ENCODE measurements at regions not wholly inside any gene's neighbourhood (a gene's known extent, or its start where the extent isn't known, plus 50 kb on each side); places are given as distances from the start of the nearest gene placed in this dataset.
"Not testable (repeated sequence)": the region's sequence is repeated elsewhere in the genome, so short reads cannot be mapped to it uniquely, and the experiment has no call there.

GRCh38 chr10:118953598-118954393 lies 75.7 kb upstream of the NANOS1 start:
- no peak for DNase-seq

- no peak for DNase-seq
These were observed 74.0 kb upstream of the NANOS1 start for GRCh38 chr10:118955531-118955930.

GRCh38 chr10:118955951-118956801 lies 73.3 kb upstream of the NANOS1 start:
- DNase-seq: no peak

GRCh38 chr10:118956802-118957442 lies 72.6 kb upstream of the NANOS1 start:
- no peak for DNase-seq

GRCh38 chr10:118957443-118957825 lies 72.1 kb upstream of the NANOS1 start:
- no peak for DNase-seq

GRCh38 chr10:118957966-118958365 lies 71.5 kb upstream of the NANOS1 start:
- no peak for DNase-seq

GRCh38 chr10:118958559-118958958 lies 71.0 kb upstream of the NANOS1 start:
- no peak for DNase-seq

- no peak for DNase-seq
These were observed 70.3 kb upstream of the NANOS1 start for GRCh38 chr10:118958984-118959925.

GRCh38 chr10:118960157-118961090 lies 69.1 kb upstream of the NANOS1 start:
- DNase-seq: no peak

- DNase-seq: no peak
These were observed 68.1 kb upstream of the NANOS1 start for GRCh38 chr10:118961436-118961835.

- not testable (repeated sequence) for DNase-seq
These were observed 67.1 kb upstream of the NANOS1 start for GRCh38 chr10:118962331-118962868.

GRCh38 chr10:118963341-118963740 lies 66.2 kb upstream of the NANOS1 start:
- no peak for DNase-seq

- no peak for DNase-seq
These were observed 65.6 kb upstream of the NANOS1 start for GRCh38 chr10:118963933-118964332.

GRCh38 chr10:118964476-118964875 lies 65.0 kb upstream of the NANOS1 start:
- DNase-seq: not testable (repeated sequence)

GRCh38 chr10:118965096-118965495 lies 64.4 kb upstream of the NANOS1 start:
- DNase-seq: no peak

GRCh38 chr10:118965645-118966044 lies 63.9 kb upstream of the NANOS1 start:
- DNase-seq: no peak

- DNase-seq: no peak
These were observed 63.3 kb upstream of the NANOS1 start for GRCh38 chr10:118966076-118966849.

GRCh38 chr10:118966850-118967125 lies 62.7 kb upstream of the NANOS1 start:
- DNase-seq: no peak

- no peak for DNase-seq
These were observed 62.4 kb upstream of the NANOS1 start for GRCh38 chr10:118967160-118967559.

- DNase-seq: no peak
These were observed 61.5 kb upstream of the NANOS1 start for GRCh38 chr10:118968060-118968459.
